HEK293 (cell line): ENCODE measurements at regions not wholly inside any gene's neighbourhood (a gene's known extent, or its start where the extent isn't known, plus 50 kb on each side); places are given as distances from the start of the nearest gene placed in this dataset.

Experiments used
- CTCF ChIA-PET: fragments of 350-600 bp; formaldehyde crosslinking; extraction: SDS; loops from one replicate; lab custom pipeline; 2021; ENCODE audit warnings: antibody characterized with exemption; lab: Yijun Ruan, JAX
- POLR2A ChIA-PET: fragments of 300-600 bp; formaldehyde crosslinking; extraction: SDS; loops from one replicate; lab custom pipeline; 2020; ENCODE audit warnings: antibody characterized with exemption, inconsistent platforms; lab: Yijun Ruan, JAX
- H3K27ac ChIP-seq: fragments of 200-500 bp; sonication (Bioruptor generic); 2 replicates; pipeline ENCODE4 v1.5.1; 2014; ENCODE audit warnings: low read depth, low read length, control low read depth, inconsistent platforms; ENCODE audit errors: extremely low read depth
- H3K36me3 ChIP-seq, 2 experiments: fragments of 200-500 bp in 1 of 2; sonication (Bioruptor generic) in 1 of 2; 1 replicate in 1 of 2; 2 replicates in 1 of 2; pipeline ENCODE4 v1.5.1; 2014 to 2017; ENCODE audit warnings: inconsistent platforms in 2 of 2, low read length in 2 of 2; ENCODE audit not compliant: control insufficient read depth in 2 of 2, insufficient read depth in 1 of 2
- H3K4me1 ChIP-seq: fragments of 200-500 bp; sonication (Bioruptor generic); 2 replicates; pipeline ENCODE4 v1.5.1; 2014; ENCODE audit warnings: mild to moderate bottlenecking, low read length, inconsistent platforms; ENCODE audit not compliant: control insufficient read depth, insufficient read depth
- H3K4me3 ChIP-seq: 2 replicates; pipeline ENCODE4 v1.5.1; 2011; ENCODE audit warnings: low read depth, mild to moderate bottlenecking, control low read depth, low read length, moderate library complexity
- H3K9me3 ChIP-seq: fragments of 200-500 bp; sonication (Bioruptor generic); 2 replicates; pipeline ENCODE4 v1.5.1; 2014; ENCODE audit warnings: low read depth, low read length, inconsistent platforms; ENCODE audit not compliant: control insufficient read depth, insufficient read depth
- ATF2 ChIP-seq: fragments of 450-650 bp; formaldehyde crosslinking; IDR thresholded peaks from 2 replicates; pipeline ENCODE4 v1.5.1; 2016; ENCODE audit warnings: missing biosample characterization, missing genetic modification characterization, low read depth
- ELK4 ChIP-seq: IDR thresholded peaks from 2 replicates; pipeline ENCODE4 v1.6.1; 2011; ENCODE audit warnings: mild to moderate bottlenecking, low read depth, low read length, borderline replicate concordance
- OSR2 ChIP-seq: fragments of 450-650 bp; formaldehyde crosslinking; IDR thresholded peaks from 2 replicates; pipeline ENCODE4 v1.5.1; 2016; ENCODE audit warnings: missing biosample characterization, missing genetic modification characterization
- PBX3 ChIP-seq: sonication (generic); formaldehyde crosslinking; IDR thresholded peaks from 2 replicates; pipeline ENCODE4 v1.8.1; 2022; ENCODE audit warnings: mild to moderate bottlenecking, moderate library complexity, missing genetic modification reagents
- SCRT1 ChIP-seq: fragments of 450-650 bp; formaldehyde crosslinking; IDR thresholded peaks from 2 replicates; pipeline ENCODE4 v1.5.1; 2016; ENCODE audit warnings: missing biosample characterization, missing genetic modification characterization, borderline replicate concordance
- SCRT2 ChIP-seq: fragments of 450-650 bp; formaldehyde crosslinking; IDR thresholded peaks from 2 replicates; pipeline ENCODE4 v1.5.1; 2016; ENCODE audit warnings: missing biosample characterization, missing genetic modification characterization
- SP7 ChIP-seq: fragments of 450-650 bp; formaldehyde crosslinking; IDR thresholded peaks from 2 replicates; pipeline ENCODE4 v1.5.1; 2016; ENCODE audit warnings: missing biosample characterization, missing genetic modification characterization
- ZNF10 ChIP-seq: fragments of 450-650 bp; formaldehyde crosslinking; IDR thresholded peaks from 2 replicates; pipeline ENCODE4 v1.5.1; 2017; ENCODE audit warnings: missing biosample characterization, missing genetic modification characterization
- ZNF202 ChIP-seq: fragments of 450-650 bp; formaldehyde crosslinking; IDR thresholded peaks from 2 replicates; pipeline ENCODE4 v1.5.1; 2016; ENCODE audit warnings: missing biosample characterization, missing genetic modification characterization, borderline replicate concordance
- ZNF23 ChIP-seq: fragments of 450-650 bp; formaldehyde crosslinking; IDR thresholded peaks from 2 replicates; pipeline ENCODE4 v1.5.1; 2016; ENCODE audit warnings: missing biosample characterization, missing genetic modification characterization, borderline replicate concordance
- ZNF280C ChIP-seq: fragments of 450-650 bp; formaldehyde crosslinking; IDR thresholded peaks from 2 replicates; pipeline ENCODE4 v1.5.1; 2016; ENCODE audit warnings: missing biosample characterization, missing genetic modification characterization
- ZNF302 ChIP-seq: fragments of 450-650 bp; formaldehyde crosslinking; IDR thresholded peaks from 2 replicates; pipeline ENCODE4 v1.5.1; 2016; ENCODE audit warnings: missing biosample characterization, missing genetic modification characterization, low read depth
- ZNF366 ChIP-seq: fragments of 450-650 bp; formaldehyde crosslinking; conservative IDR thresholded peaks from 2 replicates; pipeline ENCODE4 v1.5.1; 2016; ENCODE audit warnings: missing biosample characterization, missing genetic modification characterization
- ZNF416 ChIP-seq: fragments of 450-650 bp; formaldehyde crosslinking; IDR thresholded peaks from 2 replicates; pipeline ENCODE4 v1.5.1; 2016; ENCODE audit warnings: missing biosample characterization, missing genetic modification characterization
- ZNF473 ChIP-seq: fragments of 450-650 bp; formaldehyde crosslinking; IDR thresholded peaks from 2 replicates; pipeline ENCODE4 v1.5.1; 2017; ENCODE audit warnings: missing biosample characterization, missing genetic modification characterization
- ZNF596 ChIP-seq: fragments of 450-650 bp; IDR thresholded peaks from 2 replicates; pipeline ENCODE4 v1.5.0; 2018; ENCODE audit warnings: missing biosample characterization, mild to moderate bottlenecking, missing genetic modification characterization, moderate library complexity
- ZNF624 ChIP-seq: fragments of 450-650 bp; formaldehyde crosslinking; IDR thresholded peaks from 2 replicates; pipeline ENCODE4 v1.5.1; 2017; ENCODE audit warnings: missing biosample characterization, missing genetic modification characterization
- ZNF654 ChIP-seq: fragments of 450-650 bp; formaldehyde crosslinking; IDR thresholded peaks from 2 replicates; pipeline ENCODE4 v1.5.1; 2016; ENCODE audit warnings: low read depth, missing biosample characterization, missing genetic modification characterization
- ZNF664 ChIP-seq: fragments of 450-650 bp; formaldehyde crosslinking; IDR thresholded peaks from 2 replicates; pipeline ENCODE4 v1.5.1; 2016; ENCODE audit warnings: missing biosample characterization, missing genetic modification characterization
- ZNF692 ChIP-seq: fragments of 450-650 bp; formaldehyde crosslinking; IDR thresholded peaks from 2 replicates; pipeline ENCODE4 v1.5.1; 2016; ENCODE audit warnings: missing biosample characterization, missing genetic modification characterization
- TF ChIP-seq, protein P1 (sequence below): fragments of 450-650 bp; formaldehyde crosslinking; IDR thresholded peaks from 2 replicates; pipeline ENCODE4 v1.5.1; 2016; ENCODE audit warnings: missing biosample characterization, missing genetic modification characterization

GRCh38 chrX:49762175-49762720 lies 66.5 kb upstream of the PAGE1 start:
- no peaks in the 10 kb centered on the region for H3K4me1 ChIP-seq
- ChIA-PET POLR2A (no interaction called here), CTCF (interaction anchor here (0.6 to 2.8 kb wide), 11 partner anchors 8 to 479 kb away, joined by 3 to 23 read pairs (median 4); no protein-coding TSS in a partner anchor)
- no peak overlapping the region for H3K27ac ChIP-seq
- no peaks in the 10 kb centered on the region for H3K36me3 ChIP-seq
- TF ChIP-seq ZNF692 (no peak), ZNF596 (tag by site-specific recombination) (peak; percentile 77; the same call in 1 of the 2 replicates), ATF2 (tag by site-specific recombination) (no peak), ZNF10 (tag by site-specific recombination) (no peak), OSR2 (tag by site-specific recombination) (no peak), ZNF302 (no peak), ZNF366 (tag by site-specific recombination) (peak; percentile 26; the same call in 1 of the 2 replicates), SP7 (tag by site-specific recombination) (no peak), SCRT2 (tag by site-specific recombination) (peak; percentile 85), ZNF473 (tag by site-specific recombination) (no peak), SCRT1 (peak; percentile 75), ZNF23 (tag by site-specific recombination) (no peak), ZNF416 (tag by site-specific recombination) (no peak)
- TF ChIP-seq, protein P1, sequence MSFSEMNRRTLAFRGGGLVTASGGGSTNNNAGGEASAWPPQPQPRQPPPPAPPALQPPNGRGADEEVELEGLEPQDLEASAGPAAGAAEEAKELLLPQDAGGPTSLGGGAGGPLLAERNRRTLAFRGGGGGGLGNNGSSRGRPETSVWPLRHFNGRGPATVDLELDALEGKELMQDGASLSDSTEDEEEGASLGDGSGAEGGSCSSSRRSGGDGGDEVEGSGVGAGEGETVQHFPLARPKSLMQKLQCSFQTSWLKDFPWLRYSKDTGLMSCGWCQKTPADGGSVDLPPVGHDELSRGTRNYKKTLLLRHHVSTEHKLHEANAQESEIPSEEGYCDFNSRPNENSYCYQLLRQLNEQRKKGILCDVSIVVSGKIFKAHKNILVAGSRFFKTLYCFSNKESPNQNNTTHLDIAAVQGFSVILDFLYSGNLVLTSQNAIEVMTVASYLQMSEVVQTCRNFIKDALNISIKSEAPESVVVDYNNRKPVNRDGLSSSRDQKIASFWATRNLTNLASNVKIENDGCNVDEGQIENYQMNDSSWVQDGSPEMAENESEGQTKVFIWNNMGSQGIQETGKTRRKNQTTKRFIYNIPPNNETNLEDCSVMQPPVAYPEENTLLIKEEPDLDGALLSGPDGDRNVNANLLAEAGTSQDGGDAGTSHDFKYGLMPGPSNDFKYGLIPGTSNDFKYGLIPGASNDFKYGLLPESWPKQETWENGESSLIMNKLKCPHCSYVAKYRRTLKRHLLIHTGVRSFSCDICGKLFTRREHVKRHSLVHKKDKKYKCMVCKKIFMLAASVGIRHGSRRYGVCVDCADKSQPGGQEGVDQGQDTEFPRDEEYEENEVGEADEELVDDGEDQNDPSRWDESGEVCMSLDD (tag by site-specific recombination) = no peak
- no peak overlapping the region for H3K4me3 ChIP-seq
- H3K9me3 ChIP-seq = no peaks in the 10 kb centered on the region

DNA sequence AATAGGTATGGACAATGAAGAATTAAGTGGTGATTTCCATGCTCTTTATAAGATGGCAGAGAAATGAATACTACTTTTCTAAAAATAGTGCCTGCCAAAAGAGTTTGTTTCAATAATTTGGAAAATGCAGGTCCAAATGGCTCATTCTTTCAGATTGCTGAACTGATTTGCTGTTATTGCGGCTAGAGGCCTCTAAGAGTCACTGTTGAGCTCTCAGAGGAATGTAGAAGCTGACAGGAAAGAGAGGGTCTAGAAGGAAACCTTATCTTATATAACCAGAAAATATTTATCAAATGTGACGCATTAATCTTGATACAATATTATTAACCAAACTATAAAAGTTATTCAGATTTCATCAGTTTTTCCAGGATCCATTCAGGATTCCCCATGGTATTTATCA lies 65.7 kb upstream of the PAGE1 start:
- CTCF ChIA-PET = interaction anchor here (0.6 to 2.8 kb wide), 10 partner anchors 9 to 478 kb away, joined by 3 to 23 read pairs (median 4); no protein-coding TSS in a partner anchor
- TF ChIP-seq ZNF280C (tag by site-specific recombination) (no peak), ZNF654 (tag by site-specific recombination) (peak; percentile 25; the same call in 1 of the 2 replicates), ZNF202 (tag by site-specific recombination) (no peak), ELK4 (no peak), ZNF664 (tag by site-specific recombination) (no peak), ZNF416 (tag by site-specific recombination) (no peak), PBX3 (CRISPR knock-in tag) (no peak), ZNF624 (tag by site-specific recombination) (no peak)
- no peak overlapping the region for H3K27ac ChIP-seq
- H3K36me3 ChIP-seq = no peaks in the 10 kb centered on the region
- H3K4me3 ChIP-seq = no peak overlapping the region
- H3K4me1 ChIP-seq = no peaks in the 10 kb centered on the region
- H3K9me3 ChIP-seq = no peaks in the 10 kb centered on the region
- POLR2A ChIA-PET = no interaction called here
